Adrenal gland (tissue), 5 donors: ENCODE measurements at regions not wholly inside any gene's neighbourhood (a gene's known extent, or its start where the extent isn't known, plus 50 kb on each side); places are given as distances from the start of the nearest gene placed in this dataset.

Source experiments
- CTCF ChIP-seq, 6 experiments: fragments of 450-650 bp in 4 of 6; fragments of 200-600 bp in 2 of 6; sonication (generic) in 1 of 6; IDR thresholded peaks; 1 replicate in 5 of 6; 2 replicates in 1 of 6; pipeline versions ENCODE4 v1.5.1 to v1.8.0; 2016 to 2021; ENCODE audit warnings: antibody characterized with exemption in 6 of 6, mild to moderate bottlenecking in 2 of 6, moderate library complexity in 1 of 6
- POLR2A ChIP-seq, 2 donors: fragments of 450-650 bp; IDR thresholded peaks; one replicate each; pipeline ENCODE4 v1.6.1; 2017; ENCODE audit warnings: antibody characterized with exemption in 2 of 2, mild to moderate bottlenecking in 2 of 2, moderate library complexity in 1 of 2
- donor health status: DM: no; HTN: no; CAD: no.

GRCh38 chr7:80401708-80402107 is 110.2 kb downstream of the GNAT3 start:
- TF ChIP-seq CTCF (IDR thresholded peaks at IDR 0.05): no peak
- TF ChIP-seq POLR2A (IDR thresholded peaks at IDR 0.05): no peak
